Osteoblast (primary cell): ENCODE measurements at regions not wholly inside any gene's neighbourhood (a gene's known extent, or its start where the extent isn't known, plus 50 kb on each side); places are given as distances from the start of the nearest gene placed in this dataset.

Experiments
- DNase-seq: peaks from one replicate; pipeline ENCODE4 v3.0.0; 2011; ENCODE audit warnings: low spot score, mixed read lengths; ENCODE audit not compliant: insufficient read length; ENCODE audit errors: missing footprints
- H2AFZ ChIP-seq: 2 replicates; pipeline ENCODE4 v1.6.0; 2011; ENCODE audit warnings: mild to moderate bottlenecking, low read length
- H3K27ac ChIP-seq: 2 replicates; pipeline ENCODE4 v1.5.1; 2011; ENCODE audit warnings: mild to moderate bottlenecking, low read depth, low read length, moderate library complexity
- H3K27me3 ChIP-seq: 2 replicates; pipeline ENCODE4 v1.6.0; 2012; ENCODE audit warnings: mild to moderate bottlenecking, control low read depth, inconsistent platforms, low read length, moderate library complexity; ENCODE audit not compliant: insufficient read depth
- H3K36me3 ChIP-seq: 2 replicates; pipeline ENCODE4 v1.5.1; 2011; ENCODE audit warnings: mild to moderate bottlenecking, low read length, control low read depth, moderate library complexity; ENCODE audit not compliant: insufficient read depth
- H3K4me1 ChIP-seq: 2 replicates; pipeline ENCODE4 v1.5.1; 2011; ENCODE audit warnings: mild to moderate bottlenecking, low read length, control low read depth, moderate library complexity; ENCODE audit not compliant: insufficient read depth
- H3K4me2 ChIP-seq: 2 replicates; pipeline ENCODE4 v1.6.0; 2011; ENCODE audit warnings: mild to moderate bottlenecking, low read length; ENCODE audit not compliant: insufficient read depth
- H3K4me3 ChIP-seq: fragments of 200-600 bp; sonication (generic); 3 replicates; pipeline ENCODE4 v1.5.1; 2012; ENCODE audit warnings: mild to moderate bottlenecking, low read length, inconsistent platforms; ENCODE audit not compliant: insufficient read depth
- H3K79me2 ChIP-seq: 2 replicates; pipeline ENCODE4 v1.6.0; 2012; ENCODE audit warnings: mild to moderate bottlenecking, low read length, control low read depth, inconsistent platforms; ENCODE audit not compliant: insufficient read depth
- H3K9me3 ChIP-seq: 2 replicates; pipeline ENCODE4 v1.5.1; 2011; ENCODE audit warnings: low read depth, low read length, control low read depth
- H4K20me1 ChIP-seq: 2 replicates; pipeline ENCODE4 v1.6.0; 2012; ENCODE audit warnings: mild to moderate bottlenecking, low read length, control low read depth; ENCODE audit not compliant: insufficient read depth
- CTCF ChIP-seq: IDR thresholded peaks from 2 replicates; pipeline ENCODE4 v1.5.1; 2011; ENCODE audit warnings: mild to moderate bottlenecking, low read depth, low read length, moderate library complexity; ENCODE audit errors: extremely low read depth

GRCh38 chr20:11556410-11556809, 361.3 kb upstream of the BTBD3 start:
- H3K27ac ChIP-seq = no peak overlapping the region
- no peaks in the 10 kb centered on the region for H3K27me3 ChIP-seq
- H3K4me2 ChIP-seq = no peak overlapping the region
- TF ChIP-seq CTCF = no peak
- no peak for DNase-seq
- H3K4me3 ChIP-seq = no peak overlapping the region
- no peaks in the 10 kb centered on the region for H3K4me1 ChIP-seq
- no peaks in the 10 kb centered on the region for H3K36me3 ChIP-seq
- no peak overlapping the region for H2AFZ ChIP-seq
- no peaks in the 10 kb centered on the region for H4K20me1 ChIP-seq
- no peaks in the 10 kb centered on the region for H3K9me3 ChIP-seq
- H3K79me2 ChIP-seq = no peaks in the 10 kb centered on the region

GRCh38 chr20:11564491-11564890, 353.2 kb upstream of the BTBD3 start:
- H3K27ac ChIP-seq = no peak overlapping the region
- no peaks in the 10 kb centered on the region for H3K9me3 ChIP-seq
- no peak for TF ChIP-seq CTCF

GRCh38 chr20:11569163-11569562, 348.5 kb upstream of the BTBD3 start:
- Histone ChIP-seq H3K79me2 (no peaks in the 10 kb centered on the region), H3K4me1 (no peaks in the 10 kb centered on the region)
- DNase-seq = no peak

More at GRCh38 chr20:11564491-11564890, 353.2 kb upstream of the BTBD3 start:
- no peak for DNase-seq
- H3K4me2 ChIP-seq = no peak overlapping the region
- H3K4me1 ChIP-seq = no peaks in the 10 kb centered on the region
- no peaks in the 10 kb centered on the region for H3K27me3 ChIP-seq
- H3K79me2 ChIP-seq = no peaks in the 10 kb centered on the region
- no peak overlapping the region for H2AFZ ChIP-seq
- no peaks in the 10 kb centered on the region for H3K36me3 ChIP-seq
- no peaks in the 10 kb centered on the region for H4K20me1 ChIP-seq
- H3K4me3 ChIP-seq = no peak overlapping the region

GRCh38 chr20:11573507-11573906, 344.2 kb upstream of the BTBD3 start:
- Histone ChIP-seq H3K4me1 (no peaks in the 10 kb centered on the region), H3K27me3 (no peaks in the 10 kb centered on the region), H3K79me2 (no peaks in the 10 kb centered on the region), H2AFZ (no peak overlapping the region), H3K9me3 (no peaks in the 10 kb centered on the region), H3K27ac (no peak overlapping the region), H3K4me3 (no peak overlapping the region), H3K4me2 (no peak overlapping the region), H4K20me1 (no peaks in the 10 kb centered on the region), H3K36me3 (no peaks in the 10 kb centered on the region)
- no peak for DNase-seq
- TF ChIP-seq CTCF = no peak

More at GRCh38 chr20:11569163-11569562, 348.5 kb upstream of the BTBD3 start:
- no peaks in the 10 kb centered on the region for H3K27me3 ChIP-seq
- no peak overlapping the region for H2AFZ ChIP-seq
- no peak overlapping the region for H3K4me2 ChIP-seq
- no peaks in the 10 kb centered on the region for H3K36me3 ChIP-seq
- no peak overlapping the region for H3K4me3 ChIP-seq
- no peak overlapping the region for H3K27ac ChIP-seq
- H4K20me1 ChIP-seq = no peaks in the 10 kb centered on the region
- TF ChIP-seq CTCF = no peak
- H3K9me3 ChIP-seq = no peaks in the 10 kb centered on the region
